ENCODE measurements at regions not wholly inside any gene's neighbourhood (a gene's known extent, or its start where the extent isn't known, plus 50 kb on each side); places are given as distances from the start of the nearest gene placed in this dataset.

DNA sequence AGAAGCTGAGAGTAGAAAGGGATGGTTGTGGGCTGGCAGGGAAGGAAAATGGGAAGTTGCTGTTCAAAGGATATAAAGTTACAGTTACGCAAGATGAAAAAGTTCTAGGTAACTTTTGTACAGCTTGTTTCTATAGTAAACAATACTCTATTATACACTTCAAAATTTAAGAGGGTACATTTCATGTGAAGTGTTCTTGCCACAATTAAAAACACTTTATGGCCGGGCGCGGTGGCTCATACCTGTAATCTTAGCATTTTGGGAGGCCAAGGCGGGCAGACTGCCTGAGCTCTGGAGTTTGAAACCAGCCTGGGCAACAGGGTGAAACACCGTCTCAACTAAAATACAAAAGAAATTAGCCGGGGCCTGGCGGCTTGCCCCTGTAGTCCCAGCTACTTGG is 623.6 kb downstream of the STIM2 start:
- DNase-seq (ENCODE audit: low spot score): no peak

DNA sequence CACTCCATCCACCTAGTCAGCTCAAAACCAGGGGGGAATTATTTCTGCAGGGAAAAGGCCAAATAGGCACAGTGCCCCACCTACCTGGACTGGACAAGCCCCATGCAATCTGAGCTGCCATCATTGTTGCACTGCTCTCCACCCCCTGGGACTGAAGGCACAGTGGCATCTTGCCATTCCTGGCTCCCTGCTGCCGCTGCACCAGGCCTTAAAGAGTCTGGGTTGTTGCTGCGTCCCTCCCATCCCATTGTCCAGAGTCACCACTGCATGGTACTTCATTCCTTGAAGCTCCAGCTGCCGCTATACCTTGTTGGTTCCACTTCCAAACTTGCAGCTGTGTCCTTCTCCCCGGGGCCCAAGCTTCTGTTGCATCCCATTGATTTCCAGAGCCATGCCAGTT is 629.7 kb downstream of the STIM2 start:
- DNase-seq (ENCODE audit: low spot score): no peak

DNA sequence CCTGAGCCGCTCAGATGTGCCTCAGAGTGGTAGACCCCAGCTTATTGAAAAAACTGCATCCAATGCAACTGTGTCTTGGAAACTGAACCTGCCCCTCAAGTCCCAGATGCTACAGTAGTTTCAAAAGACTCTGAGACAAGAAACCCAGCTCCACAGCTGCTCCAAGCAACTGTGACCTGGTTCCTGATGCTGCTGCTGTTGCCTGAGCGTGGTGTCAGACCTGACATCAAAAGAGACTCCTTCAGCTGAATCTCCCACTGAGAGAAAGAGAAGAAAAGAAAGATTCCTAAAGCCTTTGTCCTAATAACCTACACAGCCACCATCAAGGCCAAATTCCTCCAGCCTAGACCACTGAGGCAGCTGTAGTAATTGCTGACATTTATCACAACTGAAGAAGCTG is 630.1 kb downstream of the STIM2 start:
- DNase-seq (ENCODE audit: low spot score): no peak

DNA sequence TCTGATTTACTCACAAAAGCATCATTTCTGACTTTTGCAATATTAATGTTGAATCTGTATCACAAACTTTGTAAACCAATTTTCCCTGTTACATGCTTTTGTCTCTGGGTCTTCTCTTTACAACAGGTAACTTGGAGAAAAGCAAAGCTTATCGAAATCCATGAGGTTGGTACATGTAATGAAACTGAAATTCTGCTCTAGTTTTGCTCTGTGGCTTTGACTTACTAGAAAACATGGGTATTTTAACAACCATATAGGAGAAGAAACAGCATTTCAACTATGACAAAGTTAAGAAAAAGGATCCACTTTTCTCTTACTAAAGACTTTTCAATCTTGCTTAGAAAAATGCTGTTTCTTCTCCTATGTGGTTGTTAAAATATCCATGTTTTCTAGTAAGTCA is 645.8 kb downstream of the STIM2 start:
- no peak for DNase-seq (ENCODE audit: low spot score)

DNA sequence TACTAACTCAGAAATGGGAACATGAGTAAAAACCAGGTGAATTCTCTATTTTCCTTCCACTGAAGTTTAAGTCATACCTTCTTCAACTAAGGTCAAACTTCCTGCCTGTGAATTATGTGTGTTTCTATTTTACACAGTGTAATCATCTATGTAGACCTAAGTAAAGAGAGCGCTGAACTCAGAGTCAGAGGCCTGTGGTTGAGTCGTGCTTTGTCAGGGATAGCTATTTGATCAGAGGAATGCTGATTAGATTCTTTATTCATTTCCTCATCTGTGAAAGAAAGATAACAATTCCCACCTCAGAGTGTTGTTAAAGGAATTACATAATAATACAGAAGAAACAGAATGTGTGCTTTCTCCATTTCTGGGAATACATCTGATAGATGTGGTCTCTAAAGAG is 654.1 kb downstream of the STIM2 start:
- no peak for DNase-seq (ENCODE audit: low spot score)

DNA sequence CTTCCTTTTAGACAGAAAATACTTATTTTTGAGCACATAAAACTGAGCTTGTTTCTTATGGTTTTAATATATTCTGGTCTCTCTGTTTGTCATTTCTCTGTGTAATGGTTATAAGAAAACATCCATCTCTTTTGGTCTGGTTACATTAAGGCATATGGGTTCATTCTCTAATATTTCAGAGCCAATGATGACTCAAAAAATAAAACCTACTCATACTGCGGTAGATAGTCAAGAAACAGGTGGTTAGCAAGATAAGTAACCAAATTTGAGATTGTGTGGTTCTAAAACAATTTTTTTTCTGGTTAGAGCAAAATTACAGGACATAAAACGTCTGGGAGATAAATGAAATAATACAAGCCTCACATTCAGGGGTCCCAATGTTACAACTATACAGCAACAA is 654.5 kb downstream of the STIM2 start:
- DNase-seq (ENCODE audit: low spot score): no peak

DNA sequence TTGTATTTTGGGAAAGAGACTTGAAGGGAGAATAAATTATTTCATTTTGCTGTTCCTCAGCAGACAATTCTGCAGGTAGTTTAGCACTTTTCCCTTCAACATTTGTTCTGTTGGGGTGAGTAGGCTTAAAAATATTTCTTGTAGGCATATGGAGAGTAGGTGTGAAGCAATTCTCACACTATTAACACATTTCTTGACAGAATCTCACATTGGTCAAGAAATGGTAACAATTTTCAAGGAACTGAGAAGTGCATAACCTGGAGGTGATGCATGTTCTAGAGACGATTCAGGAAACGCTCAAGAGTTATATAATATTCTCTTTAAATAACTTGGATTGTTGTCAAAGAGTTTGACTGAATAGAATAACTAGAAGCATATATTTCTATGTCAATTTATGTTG is 658.2 kb downstream of the STIM2 start:
- no peak for DNase-seq (ENCODE audit: low spot score)

DNA sequence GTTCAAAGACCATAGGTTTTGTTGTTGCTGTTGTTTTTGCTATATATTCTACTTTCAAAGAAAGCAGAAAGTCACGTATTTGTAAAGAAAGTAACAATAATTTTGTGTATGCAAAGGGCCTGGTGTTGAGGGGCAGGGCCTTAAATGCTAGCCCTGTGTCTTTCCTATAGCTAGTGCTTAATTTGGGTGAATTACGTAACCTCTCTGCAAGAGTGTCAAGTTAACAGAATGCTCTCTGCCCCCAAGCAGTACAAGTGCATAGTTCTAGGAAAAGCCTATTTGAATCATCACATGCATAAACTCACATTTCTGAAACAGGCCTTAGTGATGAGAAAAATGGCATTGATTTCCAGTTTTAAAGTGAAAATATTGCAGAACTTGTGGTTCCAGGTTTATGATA is 663.6 kb downstream of the STIM2 start:
- DNase-seq (ENCODE audit: low spot score): no peak

DNA sequence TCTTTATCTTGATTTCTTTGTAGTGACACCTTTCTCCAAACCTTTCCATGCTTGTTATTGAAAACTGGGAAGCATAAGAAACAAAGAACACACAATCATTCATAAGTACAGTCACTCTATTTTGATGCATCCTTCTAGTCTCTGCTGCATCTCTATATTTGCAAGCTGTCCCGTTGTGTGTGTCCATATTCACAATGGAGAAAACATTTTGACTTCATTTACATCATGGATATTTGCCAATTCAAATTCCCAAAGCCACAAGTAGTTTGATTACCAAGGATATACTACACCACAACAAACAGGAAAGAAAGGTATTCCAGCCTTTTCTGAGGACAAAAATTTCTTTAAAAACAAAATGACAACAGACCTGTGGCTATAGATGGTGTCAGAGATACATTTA is 673.8 kb downstream of the STIM2 start:
- no peak for DNase-seq (ENCODE audit: low spot score)

DNA sequence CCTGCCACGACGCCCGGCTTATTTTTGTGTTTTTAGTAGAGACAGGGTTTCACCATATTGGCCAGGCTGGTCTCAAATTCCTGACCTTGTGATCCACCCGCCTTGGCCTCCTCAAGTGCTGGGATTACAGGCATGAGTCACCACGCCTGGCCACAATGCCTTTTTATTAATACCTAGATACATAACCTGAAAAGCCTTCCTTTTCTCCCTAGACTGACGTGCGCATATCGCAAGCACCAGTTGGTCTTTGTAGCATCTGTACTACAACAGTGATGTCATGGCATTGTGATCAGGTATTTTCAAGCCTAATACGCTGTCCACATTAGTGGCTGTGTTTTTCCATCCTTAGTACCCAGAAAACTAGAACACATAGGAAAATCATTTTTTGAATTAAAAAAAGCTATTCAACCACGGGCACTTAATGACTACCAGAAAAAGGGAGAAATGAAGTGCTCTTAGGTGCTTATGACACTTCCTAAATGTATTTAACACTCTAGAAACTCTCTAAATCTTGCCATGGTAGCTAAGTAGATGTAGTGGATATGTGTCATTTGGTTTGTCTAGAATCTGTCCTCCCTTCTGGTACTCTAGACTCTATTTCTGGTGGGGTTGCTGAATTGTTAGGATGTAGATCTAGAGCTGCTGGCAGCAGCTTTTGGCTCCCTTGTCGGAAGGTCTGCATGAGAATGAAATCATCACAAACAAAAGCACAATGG is 707.8 kb downstream of the STIM2 start:
- no peak for DNase-seq (ENCODE audit: low spot score)

DNA sequence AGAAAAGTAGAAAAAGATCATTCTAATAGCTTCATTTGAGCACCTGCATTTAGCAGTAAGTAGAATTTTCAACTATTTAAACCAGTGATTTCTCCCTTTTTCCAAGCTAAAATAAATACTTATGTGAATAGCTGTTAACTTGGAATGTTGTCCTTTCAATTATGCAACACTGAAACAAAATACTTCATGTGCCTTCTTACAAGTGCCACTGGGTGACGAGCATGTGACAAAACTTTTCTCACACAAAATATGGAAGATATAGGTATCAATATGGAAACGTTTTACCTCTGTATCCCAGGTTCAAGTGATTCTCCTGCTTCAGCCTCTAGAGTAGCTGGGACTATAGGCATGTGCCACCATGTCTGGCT is 708.3 kb downstream of the STIM2 start:
- DNase-seq (ENCODE audit: low spot score): no peak

DNA sequence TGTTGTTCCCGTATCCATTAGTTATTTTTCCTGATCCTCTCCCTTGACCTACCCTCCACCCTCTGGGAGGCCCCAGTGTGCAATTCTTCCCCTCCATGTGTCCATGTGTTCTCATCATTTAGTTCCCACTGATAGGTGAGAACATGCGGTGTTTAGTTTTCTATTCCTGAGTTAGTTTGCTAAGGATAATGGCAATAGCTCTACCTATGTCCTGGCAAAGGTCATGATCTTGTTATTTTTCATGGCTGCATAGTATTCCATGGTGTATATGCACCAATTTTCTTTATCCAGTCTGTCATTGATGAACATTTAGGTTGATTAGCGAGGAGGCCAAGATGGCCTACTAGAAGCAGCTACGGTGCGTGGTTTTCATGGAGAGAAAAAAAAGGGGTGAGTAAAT is 714.1 kb downstream of the STIM2 start:
- DNase-seq (ENCODE audit: low spot score): no peak

DNA sequence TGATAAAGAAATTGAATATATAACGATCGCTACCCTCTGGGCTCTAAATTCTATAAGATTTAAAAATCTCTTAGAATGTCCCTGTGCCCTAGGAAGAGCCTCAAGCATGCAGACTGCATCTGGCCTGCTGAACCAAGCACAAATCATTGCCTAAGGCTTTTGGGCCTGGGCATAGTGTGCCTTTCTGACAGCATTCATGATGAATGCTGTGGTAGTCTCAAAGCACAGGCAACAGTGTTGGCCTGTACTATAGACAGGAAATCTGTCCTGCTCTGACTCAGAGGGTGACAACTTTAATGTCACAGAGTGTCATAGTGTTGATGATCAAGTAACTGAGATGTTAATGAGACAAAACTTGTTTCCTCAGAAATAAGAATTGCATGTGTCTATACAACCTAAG is 717.3 kb downstream of the STIM2 start:
- DNase-seq (ENCODE audit: low spot score): no peak

DNA sequence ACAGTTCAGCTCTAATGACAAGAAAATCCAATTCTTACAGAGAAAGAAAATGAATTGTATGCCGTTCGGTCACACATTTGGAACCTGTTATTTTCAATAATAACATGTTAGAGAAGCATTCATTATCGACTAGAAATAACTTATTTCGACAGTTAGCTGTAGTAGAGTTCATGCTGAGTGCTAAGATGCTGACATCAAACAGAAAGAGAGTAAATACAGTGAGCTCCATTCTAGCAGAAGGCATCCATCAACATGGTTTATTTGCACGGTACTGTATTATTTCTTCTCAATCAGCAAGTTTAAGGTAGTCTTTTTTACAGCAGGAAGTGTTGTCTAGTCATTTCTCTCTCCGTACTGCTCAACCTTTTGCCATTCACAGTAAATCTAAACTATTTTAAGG is 732.1 kb downstream of the STIM2 start:
- DNase-seq (ENCODE audit: low spot score): no peak

DNA sequence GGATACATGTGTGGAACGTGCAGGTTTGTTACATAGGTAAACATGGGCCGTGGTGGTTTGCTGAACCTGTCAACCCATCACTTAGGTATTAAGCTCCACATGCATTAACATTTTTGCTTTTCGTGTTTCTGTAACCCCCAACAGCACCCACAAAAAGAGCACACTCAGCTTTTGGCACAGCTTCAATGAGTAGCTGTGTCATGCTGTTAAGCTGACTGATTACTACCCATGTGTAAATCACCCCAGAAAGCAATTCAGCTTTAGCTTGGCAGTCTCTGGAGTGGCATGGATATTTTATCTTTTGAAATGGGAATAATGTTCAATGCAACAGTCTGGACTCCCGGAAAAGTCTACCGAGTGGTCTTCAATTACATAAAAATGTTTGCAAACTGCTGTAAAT is 734.3 kb downstream of the STIM2 start:
- DNase-seq (ENCODE audit: low spot score): no peak

DNA sequence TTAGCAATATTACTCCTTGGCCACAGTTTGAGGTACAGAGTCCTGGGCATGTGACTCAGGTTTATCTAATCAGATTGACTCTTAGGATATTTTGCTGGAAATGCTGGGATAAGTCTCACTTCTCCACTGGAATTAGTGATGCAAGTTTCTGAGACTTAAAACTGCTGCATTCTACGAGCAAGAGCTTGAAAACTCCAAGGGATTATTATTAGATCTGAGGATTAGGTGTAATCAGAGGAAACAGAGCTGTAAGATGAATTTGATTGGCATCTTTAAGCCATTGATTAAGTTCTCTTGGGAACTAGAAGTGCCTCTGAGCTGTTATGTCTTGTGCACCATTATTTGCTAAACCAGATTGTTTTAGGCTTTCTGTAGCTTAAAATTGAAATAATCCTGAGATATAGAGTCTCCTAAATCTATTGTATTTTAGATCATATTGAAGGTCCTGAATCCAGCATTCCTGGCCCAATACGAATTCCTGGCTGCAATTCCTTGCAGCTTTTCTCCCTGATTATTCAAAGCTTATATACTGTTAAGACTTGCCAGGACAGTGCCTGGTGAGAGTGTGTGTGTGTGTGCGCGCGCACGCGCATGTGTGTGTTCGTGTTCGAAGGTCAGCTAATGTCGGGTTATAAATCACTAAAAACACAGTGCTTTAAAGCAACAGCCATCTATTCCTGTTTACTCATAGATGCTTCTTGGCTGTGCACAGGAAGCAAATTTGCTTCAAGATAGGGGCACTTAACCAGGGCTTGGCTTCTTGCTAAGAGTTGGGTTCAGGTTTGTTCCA is 735.1 kb downstream of the STIM2 start:
- no peak for DNase-seq (ENCODE audit: low spot score)

DNA sequence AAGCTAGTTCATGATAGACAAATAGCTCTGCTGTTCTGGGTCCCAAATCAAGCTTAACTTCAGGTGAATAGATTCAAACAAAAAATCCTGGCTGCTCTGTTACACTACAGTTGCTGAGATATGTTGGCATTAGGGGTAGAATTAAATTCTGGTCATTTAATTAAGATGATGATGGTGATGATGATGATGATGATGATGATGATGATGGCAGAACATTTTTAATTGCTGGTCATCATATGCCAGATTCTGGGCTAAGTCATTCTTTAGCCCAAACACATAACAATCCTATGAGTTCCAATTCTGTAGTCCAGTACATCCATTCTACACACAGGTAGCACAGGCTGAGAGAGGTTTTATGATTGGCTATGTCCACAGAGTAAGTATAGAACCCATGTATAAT is 741.5 kb downstream of the STIM2 start:
- DNase-seq (ENCODE audit: low spot score): no peak

DNA sequence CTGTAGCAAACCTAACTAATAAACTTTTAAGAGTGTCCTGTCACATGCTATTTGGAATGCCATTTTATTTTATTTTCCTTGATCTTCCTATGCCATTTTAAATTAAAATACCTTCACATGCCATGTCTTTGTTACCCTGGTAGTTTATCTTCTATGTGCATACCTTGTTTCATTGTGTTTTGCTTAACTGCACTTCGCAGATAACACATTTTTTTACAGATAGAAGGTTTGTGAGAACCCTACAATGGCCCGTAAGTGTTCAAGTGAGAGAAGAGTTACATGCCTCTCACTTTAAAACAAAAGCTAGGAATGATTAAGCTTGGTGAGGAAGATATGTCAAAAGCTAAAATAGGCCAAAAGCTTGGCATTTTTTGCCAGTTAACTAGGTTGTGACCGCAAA is 744.1 kb downstream of the STIM2 start:
- no peak for DNase-seq (ENCODE audit: low spot score)

DNA sequence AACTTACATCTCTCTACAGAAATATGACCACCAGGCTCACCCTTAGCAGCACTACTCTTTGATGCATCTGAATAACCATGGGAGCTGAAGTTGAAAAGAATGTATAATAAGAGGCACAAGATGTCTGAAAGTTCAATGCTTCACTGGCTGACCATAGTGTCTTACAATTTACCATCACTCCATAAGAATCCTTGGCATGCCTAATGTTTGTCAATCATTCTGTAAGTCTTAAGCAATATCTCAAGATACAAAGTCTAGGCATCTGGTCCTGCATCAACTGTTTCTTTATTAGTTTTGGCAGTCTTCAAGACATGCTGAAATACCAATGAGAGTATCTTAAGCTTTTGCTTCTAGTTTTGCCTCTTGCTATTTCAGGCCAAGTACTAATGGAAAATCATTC is 755.5 kb downstream of the STIM2 start:
- DNase-seq (ENCODE audit: low spot score): no peak

DNA sequence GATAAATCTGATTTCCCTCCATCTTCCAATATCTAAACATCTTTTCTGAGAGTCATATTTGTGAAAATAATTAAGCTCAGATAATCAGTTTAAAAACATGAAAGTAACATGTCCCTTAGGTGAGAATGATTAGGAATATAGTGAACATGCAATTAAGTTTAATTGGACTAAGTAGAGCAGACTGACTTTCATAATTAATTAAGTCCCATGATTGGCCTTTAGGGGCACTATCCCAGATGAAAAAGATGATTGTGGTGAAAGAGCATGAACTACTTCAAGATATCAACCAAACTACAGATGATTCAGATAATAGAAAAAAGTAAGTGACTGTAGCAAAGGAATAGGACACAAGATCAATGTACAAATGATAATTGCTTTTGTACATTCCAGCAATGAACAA is 758.8 kb downstream of the STIM2 start:
- no peak for DNase-seq (ENCODE audit: low spot score)

DNA sequence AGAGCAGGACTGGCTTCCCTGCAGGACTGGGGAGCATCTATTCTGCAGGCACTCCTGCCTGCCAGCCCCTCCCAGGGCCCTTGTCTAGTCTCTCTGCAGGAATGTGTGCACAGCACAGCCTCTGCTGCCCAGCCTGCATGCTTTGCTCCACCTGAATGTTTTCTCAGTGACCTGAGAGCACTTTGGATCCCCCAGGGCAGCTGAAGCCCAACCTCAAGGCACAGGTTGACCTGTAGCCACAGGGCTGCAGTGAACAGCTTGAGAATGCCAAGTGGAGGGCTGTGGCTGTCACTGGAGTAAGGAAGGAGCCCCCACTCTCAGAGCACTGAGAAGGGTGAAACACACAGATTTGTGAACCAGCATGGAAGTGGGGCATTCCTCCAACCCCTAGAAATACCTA is 760.2 kb downstream of the STIM2 start:
- DNase-seq (ENCODE audit: low spot score): no peak

DNA sequence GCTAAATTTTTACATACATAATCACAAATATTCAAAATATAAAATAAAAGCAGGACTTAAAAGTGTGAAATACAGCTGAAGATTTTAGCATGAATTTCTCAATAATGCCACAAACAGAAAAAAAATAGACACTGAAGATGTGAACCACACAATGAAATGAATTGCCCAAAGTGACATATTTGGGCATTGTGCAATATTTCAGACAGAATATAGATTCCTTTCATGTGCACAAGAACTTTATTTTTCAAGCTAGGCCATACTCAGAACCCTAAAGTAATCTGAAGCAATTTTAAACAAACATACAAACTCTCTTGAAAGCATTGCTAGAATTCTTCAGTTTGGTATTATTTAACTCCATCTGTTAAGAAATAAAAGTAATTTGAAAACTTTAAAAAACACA is 764.1 kb downstream of the STIM2 start:
- no peak for DNase-seq (ENCODE audit: low spot score)

DNA sequence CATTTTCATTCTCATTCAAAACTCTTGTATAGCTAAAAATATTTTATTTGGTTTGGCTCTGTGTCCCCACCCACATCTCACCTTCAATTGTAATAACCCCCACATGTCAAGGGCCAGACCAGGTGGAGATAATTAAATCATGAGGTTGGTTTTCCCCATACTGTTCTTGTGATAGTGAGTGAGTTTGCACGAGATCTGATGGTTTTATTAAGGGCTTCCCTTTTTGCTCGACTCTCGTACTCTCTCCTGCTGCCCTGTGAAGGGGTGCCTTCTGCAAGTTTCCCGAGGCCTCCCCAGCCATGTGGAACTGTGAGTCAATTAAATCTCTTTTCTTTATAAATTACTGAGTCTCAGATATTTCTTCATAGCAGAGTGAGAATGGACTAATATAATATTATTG is 768.0 kb downstream of the STIM2 start:
- DNase-seq (ENCODE audit: low spot score): no peak
